K562 (cell line): ENCODE measurements at regions not wholly inside any gene's neighbourhood (a gene's known extent, or its start where the extent isn't known, plus 50 kb on each side); places are given as distances from the start of the nearest gene placed in this dataset.

Source experiments
- ATAC-seq: fragments of 200-7000 bp; cut with Tn5 transposase; 3 replicates; pipeline ENCODE4 v1.9.1; 2020; ENCODE audit warnings: moderate library complexity
- BruUV-seq: library from RNA; stranded (reverse); fragments of 400-500 nt; replicated peaks from 2 replicates; lab custom pipeline; 2021; lab: Mats Ljungman, UMichigan
- CTCF ChIA-PET: fragments of 300-600 bp; formaldehyde crosslinking; extraction: SDS; loops from one replicate; lab custom pipeline; 2021; ENCODE audit warnings: low intra/inter-chr PET ratio; lab: Yijun Ruan, JAX
- POLR2A ChIA-PET: fragments of 300-600, 350-650 bp; sonication (Branson Sonifier 250); formaldehyde crosslinking; extraction: SDS; loops from one replicate; lab custom pipeline; 2021; ENCODE audit warnings: antibody characterized with exemption, inconsistent platforms; lab: Yijun Ruan, JAX
- DNase-seq, 4 experiments: peaks; one replicate each; pipeline versions ENCODE4 v3.0.0 to v3.0.0-alpha.2; 2011 to 2018; ENCODE audit warnings: low spot score in 3 of 4, mixed read lengths in 3 of 4; ENCODE audit errors: extremely low read depth in 1 of 4
- FAIRE-seq: peaks from 2 replicates; lab custom pipeline; 2011; peaks lifted over from hg19 to GRCh38; lab: Jason Lieb, UNC
- H2AFZ ChIP-seq: 2 replicates; pipeline ENCODE4 v1.6.0; 2011; ENCODE audit warnings: low read depth, low read length, control low read depth, inconsistent platforms
- H3K27ac ChIP-seq: fragments of 200-600 bp; 3 replicates; pipeline ENCODE4 v1.8.0; 2011; ENCODE audit warnings: low read depth, mild to moderate bottlenecking, control low read depth, inconsistent platforms, low read length, moderate library complexity, mixed read lengths; ENCODE audit errors: extremely low read depth
- H3K27me3 ChIP-seq, 2 experiments: fragments of 300-600 bp in 1 of 2; 2 replicates in 1 of 2; 3 replicates in 1 of 2; pipeline versions ENCODE4 v1.6.0 to v1.8.0; 2011; ENCODE audit warnings: inconsistent platforms in 2 of 2, low read length in 2 of 2, mild to moderate bottlenecking in 1 of 2, mixed read lengths in 1 of 2, moderate library complexity in 1 of 2; ENCODE audit not compliant: control insufficient read depth in 2 of 2, insufficient read depth in 2 of 2
- H3K36me3 ChIP-seq: fragments of 300-600 bp; 3 replicates; pipeline ENCODE4 v1.8.0; 2011; ENCODE audit warnings: mild to moderate bottlenecking, low read length, inconsistent platforms; ENCODE audit not compliant: control insufficient read depth, insufficient read depth
- H3K4me1 ChIP-seq, 2 experiments: fragments of 200-600 bp in 1 of 2; replicated peaks in 1 of 2; 2 replicates in 1 of 2; 3 replicates in 1 of 2; pipeline versions ENCODE4 v1.5.1 to v1.8.0; 2011; ENCODE audit warnings: inconsistent platforms in 2 of 2, low read length in 2 of 2, mild to moderate bottlenecking in 1 of 2, mixed read lengths in 1 of 2, moderate library complexity in 1 of 2; ENCODE audit not compliant: control insufficient read depth in 2 of 2, insufficient read depth in 2 of 2
- H3K4me2 ChIP-seq: 2 replicates; pipeline ENCODE4 v1.6.1; 2011; ENCODE audit warnings: low read length, control low read depth, inconsistent platforms, mixed read lengths; ENCODE audit not compliant: insufficient read depth
- H3K4me3 ChIP-seq: fragments of 200-600 bp; sonication (generic), shearing (Covaris generic); 2 replicates; pipeline ENCODE4 v1.5.1; 2016; ENCODE audit warnings: control low read depth, inconsistent platforms
- H3K79me2 ChIP-seq: fragments of 200-600 bp; 3 replicates; pipeline ENCODE4 v1.8.0; 2011; ENCODE audit warnings: low read length, inconsistent platforms; ENCODE audit not compliant: control insufficient read depth, insufficient read depth
- H3K9ac ChIP-seq, 2 experiments: 2 replicates each; pipeline versions ENCODE4 v1.6.0 to v1.6.1; 2011; ENCODE audit warnings: low read depth in 2 of 2, low read length in 2 of 2, control low read depth in 1 of 2, inconsistent platforms in 1 of 2, mild to moderate bottlenecking in 1 of 2, mixed read lengths in 1 of 2; ENCODE audit not compliant: insufficient read depth in 1 of 2
- H3K9me1 ChIP-seq: one replicate; pipeline ENCODE4 v1.6.0; 2011; ENCODE audit warnings: inconsistent platforms, mild to moderate bottlenecking, low read length, moderate library complexity; ENCODE audit not compliant: control insufficient read depth, insufficient read depth
- H3K9me3 ChIP-seq: replicated peaks from 2 replicates; pipeline ENCODE4 v1.5.1; 2011; ENCODE audit warnings: low read depth, low read length, inconsistent platforms; ENCODE audit not compliant: control insufficient read depth, insufficient read depth
- H4K20me1 ChIP-seq: replicated peaks from 2 replicates; pipeline ENCODE4 v1.6.1; 2011; ENCODE audit warnings: low read length, inconsistent platforms, mixed read lengths; ENCODE audit not compliant: control insufficient read depth, insufficient read depth
- ARID1B ChIP-seq: fragments of 450-650 bp; IDR thresholded peaks from 2 replicates; pipeline ENCODE4 v1.6.1; 2016; ENCODE audit warnings: antibody characterized with exemption, mild to moderate bottlenecking, inconsistent platforms
- BRD9 ChIP-seq: fragments of 450-650 bp; IDR thresholded peaks from 2 replicates; pipeline ENCODE4 v1.6.1; 2018; ENCODE audit warnings: low read depth; ENCODE audit not compliant: partially characterized antibody
- DMBX1 ChIP-seq: fragments of 250-450 bp; sonication (Bioruptor Pico); IDR thresholded peaks from 2 replicates; pipeline ENCODE4 v1.8.0; 2022; ENCODE audit warnings: inconsistent platforms, mild to moderate bottlenecking, moderate library complexity, borderline replicate concordance
- ETV6 ChIP-seq, 3 experiments: fragments of 150-350 bp in 1 of 3; sonication (generic) in 1 of 3; formaldehyde crosslinking in 1 of 3; IDR thresholded peaks; 2 replicates each; pipeline versions ENCODE4 v1.6.1 to v1.8.0; 2014 to 2022; ENCODE audit warnings: borderline replicate concordance in 2 of 3, low read depth in 2 of 3, antibody characterized with exemption in 1 of 3, low read length in 1 of 3, mild to moderate bottlenecking in 1 of 3, missing genetic modification reagents in 1 of 3
- MED1 ChIP-seq: sonication (generic); formaldehyde crosslinking; IDR thresholded peaks from 2 replicates; pipeline ENCODE4 v1.8.1; 2023; ENCODE audit warnings: missing genetic modification reagents, borderline replicate concordance
- MEF2A ChIP-seq: IDR thresholded peaks from 2 replicates; pipeline ENCODE4 v1.6.1; 2011; ENCODE audit warnings: low read depth, mild to moderate bottlenecking, low read length, moderate library complexity; ENCODE audit not compliant: control insufficient read depth
- NFATC3 ChIP-seq: fragments of 450-650 bp; IDR thresholded peaks from 2 replicates; pipeline ENCODE4 v1.6.1; 2017; ENCODE audit warnings: mild to moderate bottlenecking
- POLR2A ChIP-seq: fragments of 450-650 bp; conservative IDR thresholded peaks from 2 replicates; pipeline ENCODE4 v1.6.1; 2016
- RFX1 ChIP-seq: fragments of 450-650 bp; IDR thresholded peaks from 2 replicates; pipeline ENCODE4 v1.6.1; 2016; ENCODE audit warnings: mild to moderate bottlenecking, moderate library complexity
- RUNX1 ChIP-seq: sonication (generic); IDR thresholded peaks from 2 replicates; pipeline ENCODE4 v1.6.1; 2016; ENCODE audit warnings: antibody characterized with exemption, low read depth
- TAF7 ChIP-seq: fragments of 450-650 bp; IDR thresholded peaks from 2 replicates; pipeline ENCODE4 v1.6.1; 2016; ENCODE audit warnings: missing genetic modification characterization, missing compliant biosample characterization
- ZNF124 ChIP-seq: sonication (generic); formaldehyde crosslinking; IDR thresholded peaks from 2 replicates; pipeline ENCODE4 v1.8.1; 2022; ENCODE audit warnings: missing genetic modification reagents
- ZZZ3 ChIP-seq: fragments of 450-650 bp; IDR thresholded peaks from 2 replicates; pipeline ENCODE4 v1.6.1; 2016; ENCODE audit warnings: antibody characterized with exemption, mild to moderate bottlenecking, moderate library complexity
- WGBS: fragments of 100-300 bp; shearing (Covaris generic); methylation state at CpG from one replicate; pipeline ENCODE4 v1.1.6; 2016; ENCODE audit warnings: low coverage, mixed read lengths; ENCODE audit not compliant: insufficient coverage; ENCODE audit errors: missing lambda C conversion rate; 5-methylcytosine and 5-hydroxymethylcytosine counted together
- in situ Hi-C: fragments of 300-500 bp; cut with MboI; formaldehyde crosslinking; loops from 4 replicates; pipeline ENCODE4 v1.15.0; 2018; ENCODE audit warnings: inconsistent platforms, mixed read lengths
- intact Hi-C: fragments of 100-400 bp; cut with micrococcal nuclease; formaldehyde crosslinking; loops from 2 replicates; pipeline ENCODE4 v1.14.2; 2022
- TF ChIP-seq, protein P1 (sequence below), 3 experiments: fragments of 200-800 bp in 1 of 3; fragments of 250-450 bp in 1 of 3; fragments of 450-650 bp in 1 of 3; sonication (Bioruptor Pico) in 1 of 3; sonication (Bioruptor generic) in 1 of 3; formaldehyde crosslinking in 1 of 3; IDR thresholded peaks; 2 replicates each; pipeline versions ENCODE4 v1.6.1 to v1.8.0; 2016 to 2022; ENCODE audit warnings: mild to moderate bottlenecking in 2 of 3, missing genetic modification characterization in 2 of 3, missing compliant biosample characterization in 1 of 3, moderate library complexity in 1 of 3

DNA sequence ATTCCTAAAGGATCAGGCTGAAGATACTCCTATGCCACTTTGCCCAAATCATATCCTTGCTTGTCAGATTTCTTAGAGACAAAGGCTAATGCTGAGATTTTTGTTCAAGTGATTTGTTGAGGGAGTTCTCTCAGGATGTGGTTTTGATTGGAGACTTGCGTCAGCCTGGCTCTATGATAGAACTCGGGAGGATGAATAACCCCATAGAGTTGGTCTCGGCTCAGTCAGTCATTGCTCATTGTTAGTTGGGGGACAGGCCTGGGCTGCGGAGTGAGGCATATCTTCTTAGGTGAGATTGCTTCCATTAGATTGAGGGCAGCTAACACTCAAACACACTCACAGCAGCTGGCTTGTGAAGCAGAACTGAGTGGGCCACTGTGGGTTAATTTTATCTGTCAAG lies 203.4 kb downstream of the KIF20B start:
- WGBS = 6% methylated on average over 3 of the region's 4 CpGs
- in situ Hi-C loops = no loop called here
- ChIA-PET POLR2A (no interaction called here), CTCF (no interaction called here)
- no peaks in the 10 kb centered on the region for H3K9me1 ChIP-seq
- no peaks in the 10 kb centered on the region for H3K9me3 ChIP-seq
- H4K20me1 ChIP-seq = no peaks in the 10 kb centered on the region
- no peaks in the 10 kb centered on the region for H3K36me3 ChIP-seq
- DNase-seq (no peak), ATAC-seq (no peak), FAIRE-seq (no peak)
- H3K4me2 ChIP-seq = no peak overlapping the region
- TF ChIP-seq ZZZ3 (no peak), NFATC3 (no peak), DMBX1 (CRISPR knock-in tag) (no peak)
- H3K4me1 ChIP-seq = no peaks in the 10 kb centered on the region
- H2AFZ ChIP-seq = no peak overlapping the region
- no peak overlapping the region for H3K4me3 ChIP-seq
- no peaks in the 10 kb centered on the region for H3K79me2 ChIP-seq
- intact Hi-C loops = no loop called here
- H3K27ac ChIP-seq = no peak overlapping the region
- no TSS peak for BruUV-seq
- no peaks in the 10 kb centered on the region for H3K27me3 ChIP-seq
- H3K9ac ChIP-seq = no peak overlapping the region

DNA sequence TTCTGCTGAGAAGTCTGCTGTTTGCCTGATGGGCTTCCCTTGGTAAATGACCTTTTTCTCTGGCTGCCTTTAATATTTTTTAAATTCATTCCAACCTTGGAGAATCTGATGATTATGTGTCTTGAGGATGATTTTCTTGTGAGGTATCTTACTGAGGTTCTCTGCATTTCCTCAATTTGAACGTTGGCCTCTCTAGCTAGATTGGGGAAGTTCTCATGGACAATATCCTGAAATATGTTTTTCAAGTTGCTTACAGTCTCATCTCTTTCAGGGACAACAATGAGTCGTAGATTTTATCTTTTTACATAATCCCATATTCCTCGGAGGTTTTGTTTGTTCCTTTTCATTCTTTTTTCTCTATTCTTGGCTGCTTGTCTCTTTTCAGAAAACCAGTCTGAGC lies 208.4 kb downstream of the KIF20B start:
- Histone ChIP-seq H3K4me2 (no peak overlapping the region), H3K36me3 (no peaks in the 10 kb centered on the region), H3K9ac (no peak overlapping the region), H4K20me1 (no peaks in the 10 kb centered on the region), H3K9me1 (no peaks in the 10 kb centered on the region), H3K27me3 (no peaks in the 10 kb centered on the region), H3K27ac (no peak overlapping the region), H3K4me1 (no peaks in the 10 kb centered on the region), H3K9me3 (no peaks in the 10 kb centered on the region), H3K4me3 (no peak overlapping the region), H3K79me2 (no peaks in the 10 kb centered on the region), H2AFZ (no peak overlapping the region)
- POLR2A ChIA-PET = no interaction called here
- WGBS = 0% methylated on average over 3 of the region's 3 CpGs
- no TSS peak for BruUV-seq
- in situ Hi-C loops (no loop called here), intact Hi-C loops (no loop called here)
- DNase-seq (no peak), ATAC-seq (no peak), FAIRE-seq (no peak)
- CTCF ChIA-PET = no interaction called here
- TF ChIP-seq ZNF124 (CRISPR knock-in tag) = no peak
- no peak for TF ChIP-seq ETV6 (IDR thresholded peaks at IDR 0.05; ENCODE audit: borderline replicate concordance in 1 of 2, low read depth in 2 of 2, low read length in 1 of 2)
- no peak for TF ChIP-seq ETV6 (CRISPR knock-in tag; IDR thresholded peaks at IDR 0.05; ENCODE audit: borderline replicate concordance)
- no peak for TF ChIP-seq MEF2A
- no peak for TF ChIP-seq POLR2A
- no peak for TF ChIP-seq RUNX1
- TF ChIP-seq RFX1 = no peak
- TF ChIP-seq BRD9 = no peak
- TF ChIP-seq ARID1B = no peak
- TF ChIP-seq TAF7 (tag) = no peak
- TF ChIP-seq, protein P1, sequence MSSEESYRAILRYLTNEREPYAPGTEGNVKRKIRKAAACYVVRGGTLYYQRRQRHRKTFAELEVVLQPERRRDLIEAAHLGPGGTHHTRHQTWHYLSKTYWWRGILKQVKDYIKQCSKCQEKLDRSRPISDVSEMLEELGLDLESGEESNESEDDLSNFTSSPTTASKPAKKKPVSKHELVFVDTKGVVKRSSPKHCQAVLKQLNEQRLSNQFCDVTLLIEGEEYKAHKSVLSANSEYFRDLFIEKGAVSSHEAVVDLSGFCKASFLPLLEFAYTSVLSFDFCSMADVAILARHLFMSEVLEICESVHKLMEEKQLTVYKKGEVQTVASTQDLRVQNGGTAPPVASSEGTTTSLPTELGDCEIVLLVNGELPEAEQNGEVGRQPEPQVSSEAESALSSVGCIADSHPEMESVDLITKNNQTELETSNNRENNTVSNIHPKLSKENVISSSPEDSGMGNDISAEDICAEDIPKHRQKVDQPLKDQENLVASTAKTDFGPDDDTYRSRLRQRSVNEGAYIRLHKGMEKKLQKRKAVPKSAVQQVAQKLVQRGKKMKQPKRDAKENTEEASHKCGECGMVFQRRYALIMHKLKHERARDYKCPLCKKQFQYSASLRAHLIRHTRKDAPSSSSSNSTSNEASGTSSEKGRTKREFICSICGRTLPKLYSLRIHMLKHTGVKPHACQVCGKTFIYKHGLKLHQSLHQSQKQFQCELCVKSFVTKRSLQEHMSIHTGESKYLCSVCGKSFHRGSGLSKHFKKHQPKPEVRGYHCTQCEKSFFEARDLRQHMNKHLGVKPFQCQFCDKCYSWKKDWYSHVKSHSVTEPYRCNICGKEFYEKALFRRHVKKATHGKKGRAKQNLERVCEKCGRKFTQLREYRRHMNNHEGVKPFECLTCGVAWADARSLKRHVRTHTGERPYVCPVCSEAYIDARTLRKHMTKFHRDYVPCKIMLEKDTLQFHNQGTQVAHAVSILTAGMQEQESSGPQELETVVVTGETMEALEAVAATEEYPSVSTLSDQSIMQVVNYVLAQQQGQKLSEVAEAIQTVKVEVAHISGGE (CRISPR knock-in tag; IDR thresholded peaks at IDR 0.05) = no peak
- no peak for TF ChIP-seq MED1 (CRISPR knock-in tag)
